CMK (cell line): ENCODE measurements at regions not wholly inside any gene's neighbourhood (a gene's known extent, or its start where the extent isn't known, plus 50 kb on each side); places are given as distances from the start of the nearest gene placed in this dataset.

Source experiments
- DNase-seq: peaks from one replicate; pipeline ENCODE4 v3.0.0-alpha.2; 2010; ENCODE audit warnings: low read depth

DNA sequence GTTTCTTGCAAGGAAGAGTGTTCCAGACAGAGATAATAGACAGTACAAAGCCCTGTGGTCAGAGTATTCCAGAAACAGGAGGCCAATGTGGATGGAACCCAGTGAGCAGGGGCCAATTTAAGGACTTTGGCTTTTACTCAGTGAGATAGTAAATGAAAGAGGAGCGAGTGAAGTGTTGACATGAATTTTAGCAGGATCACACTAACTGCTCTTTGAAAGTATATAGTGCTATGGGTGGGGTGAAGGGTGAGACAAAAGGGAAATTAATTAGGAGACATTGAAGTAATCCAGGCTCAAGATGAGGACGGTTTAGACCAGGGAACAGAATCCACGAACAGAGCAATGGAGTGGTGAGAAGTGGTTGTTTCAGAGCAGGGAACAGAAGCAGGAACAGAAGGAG is 62.2 kb upstream of the TES start:
- DNase-seq: no peak

DNA sequence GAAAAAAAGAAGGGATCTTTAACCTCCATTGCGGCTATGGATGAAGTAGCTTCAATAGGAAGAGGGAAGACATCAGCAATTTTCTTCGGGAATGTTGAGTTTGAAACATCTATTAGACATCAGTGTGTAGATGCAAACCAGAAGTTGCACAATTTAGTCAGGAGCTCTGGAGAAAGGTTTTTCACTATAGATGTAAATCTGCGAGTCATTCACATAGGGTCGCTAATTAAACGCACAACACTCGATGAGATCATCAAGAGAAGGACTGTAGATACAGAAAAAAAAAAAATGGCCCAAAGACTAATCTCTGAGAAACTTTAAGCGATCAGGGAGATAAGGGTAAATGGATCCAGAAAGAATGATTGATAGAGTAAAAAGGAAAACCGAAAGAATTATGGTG is 61.7 kb upstream of the TES start:
- DNase-seq: no peak

DNA sequence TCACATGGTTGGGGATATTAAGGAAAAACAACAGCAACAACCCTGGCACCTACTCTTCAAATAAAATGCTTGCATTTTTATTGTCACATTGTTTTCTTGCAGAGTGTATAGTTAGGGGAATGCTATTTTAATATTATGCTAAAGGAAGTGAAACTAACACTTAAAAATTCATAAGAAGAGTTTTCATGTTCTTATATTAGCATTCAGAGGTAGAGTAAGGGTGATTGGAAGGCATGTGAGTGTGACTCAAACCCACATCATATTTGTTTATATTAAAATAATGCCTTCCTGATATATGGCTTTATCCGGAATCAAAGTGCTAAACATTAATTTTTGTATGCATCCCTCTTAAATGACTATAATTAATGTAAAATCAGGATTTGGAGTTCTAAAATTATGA is 59.8 kb upstream of the TES start:
- no peak for DNase-seq

DNA sequence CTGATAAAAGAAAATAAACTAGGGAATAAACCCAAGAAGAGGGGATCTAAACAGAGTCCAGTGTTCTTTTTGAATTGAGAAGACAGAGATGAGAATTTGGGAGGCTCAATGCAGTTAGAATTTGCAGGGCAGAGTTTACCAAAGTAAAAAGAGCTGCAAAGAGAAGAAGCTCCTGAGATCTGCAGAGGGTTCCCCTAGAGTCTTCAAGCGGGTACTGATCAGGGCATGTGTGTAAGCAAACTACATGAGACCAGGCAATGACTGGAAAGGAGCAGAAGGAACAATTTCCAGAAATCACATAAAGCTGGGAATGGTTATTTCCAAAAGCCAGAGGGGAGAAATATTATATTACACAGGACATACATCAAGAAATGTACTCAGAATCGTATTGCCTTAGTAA is 58.1 kb upstream of the TES start:
- DNase-seq: no peak

DNA sequence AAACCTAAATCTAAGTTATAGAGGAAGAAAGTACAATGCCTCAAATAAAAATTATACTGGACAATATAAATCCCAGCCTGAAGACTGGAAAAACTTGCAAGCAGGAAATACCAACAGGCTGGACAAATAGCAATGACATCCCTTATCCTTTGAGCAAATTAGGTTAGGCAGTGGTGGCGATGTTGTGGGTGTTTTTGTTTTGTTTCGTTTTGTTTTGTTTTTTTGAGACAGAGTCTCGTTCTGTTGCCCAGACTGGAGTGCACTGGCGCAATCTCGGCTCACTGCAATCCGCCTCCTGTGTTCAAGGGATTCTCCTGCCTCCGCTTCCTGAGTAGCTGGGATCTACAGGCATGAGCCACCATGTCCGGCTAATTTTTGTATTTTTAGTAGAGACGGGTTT is 57.3 kb upstream of the TES start:
- DNase-seq: no peak

DNA sequence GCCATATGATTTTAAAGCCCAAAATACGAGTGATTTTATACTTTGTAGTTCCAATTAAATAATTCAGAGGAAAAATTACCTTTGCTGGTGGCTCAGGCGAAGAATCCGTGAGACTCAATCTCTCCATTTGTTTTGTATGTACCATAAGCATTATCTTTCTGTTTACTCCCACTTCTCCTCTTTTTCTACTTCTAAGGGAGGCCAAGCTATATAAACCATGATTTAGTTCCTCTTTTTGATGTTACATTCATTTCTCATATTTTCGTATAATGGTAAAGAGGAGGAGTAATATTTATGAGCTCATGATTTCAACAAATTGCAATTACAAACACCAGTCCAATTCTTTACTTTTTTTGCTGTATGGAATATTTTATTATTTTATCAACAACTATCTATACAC is 50.6 kb upstream of the TES start:
- DNase-seq: no peak
